ENCODE measurements at regions not wholly inside any gene's neighbourhood (a gene's known extent, or its start where the extent isn't known, plus 50 kb on each side); places are given as distances from the start of the nearest gene placed in this dataset.

DNA sequence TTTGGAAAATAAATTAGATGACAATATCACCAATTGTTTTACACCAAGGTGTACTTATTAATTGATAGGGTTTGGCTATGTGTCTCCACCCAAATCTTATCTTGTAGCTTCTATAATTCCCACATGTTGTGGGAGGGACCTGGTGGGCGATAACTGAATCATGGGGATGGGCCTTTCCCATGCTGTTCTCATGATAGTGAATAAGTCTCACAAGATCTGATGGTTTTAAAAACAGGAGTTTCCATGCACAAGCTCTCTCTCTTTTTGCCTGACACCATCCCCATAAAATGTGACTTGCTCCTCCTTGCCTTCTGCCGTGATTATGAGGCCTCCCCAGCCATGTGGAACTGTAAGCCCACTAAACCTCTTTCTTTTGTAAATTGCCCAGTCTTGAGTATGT lies 131.0 kb upstream of the LMO4 start (continued):
- TF ChIP-seq, protein P1, sequence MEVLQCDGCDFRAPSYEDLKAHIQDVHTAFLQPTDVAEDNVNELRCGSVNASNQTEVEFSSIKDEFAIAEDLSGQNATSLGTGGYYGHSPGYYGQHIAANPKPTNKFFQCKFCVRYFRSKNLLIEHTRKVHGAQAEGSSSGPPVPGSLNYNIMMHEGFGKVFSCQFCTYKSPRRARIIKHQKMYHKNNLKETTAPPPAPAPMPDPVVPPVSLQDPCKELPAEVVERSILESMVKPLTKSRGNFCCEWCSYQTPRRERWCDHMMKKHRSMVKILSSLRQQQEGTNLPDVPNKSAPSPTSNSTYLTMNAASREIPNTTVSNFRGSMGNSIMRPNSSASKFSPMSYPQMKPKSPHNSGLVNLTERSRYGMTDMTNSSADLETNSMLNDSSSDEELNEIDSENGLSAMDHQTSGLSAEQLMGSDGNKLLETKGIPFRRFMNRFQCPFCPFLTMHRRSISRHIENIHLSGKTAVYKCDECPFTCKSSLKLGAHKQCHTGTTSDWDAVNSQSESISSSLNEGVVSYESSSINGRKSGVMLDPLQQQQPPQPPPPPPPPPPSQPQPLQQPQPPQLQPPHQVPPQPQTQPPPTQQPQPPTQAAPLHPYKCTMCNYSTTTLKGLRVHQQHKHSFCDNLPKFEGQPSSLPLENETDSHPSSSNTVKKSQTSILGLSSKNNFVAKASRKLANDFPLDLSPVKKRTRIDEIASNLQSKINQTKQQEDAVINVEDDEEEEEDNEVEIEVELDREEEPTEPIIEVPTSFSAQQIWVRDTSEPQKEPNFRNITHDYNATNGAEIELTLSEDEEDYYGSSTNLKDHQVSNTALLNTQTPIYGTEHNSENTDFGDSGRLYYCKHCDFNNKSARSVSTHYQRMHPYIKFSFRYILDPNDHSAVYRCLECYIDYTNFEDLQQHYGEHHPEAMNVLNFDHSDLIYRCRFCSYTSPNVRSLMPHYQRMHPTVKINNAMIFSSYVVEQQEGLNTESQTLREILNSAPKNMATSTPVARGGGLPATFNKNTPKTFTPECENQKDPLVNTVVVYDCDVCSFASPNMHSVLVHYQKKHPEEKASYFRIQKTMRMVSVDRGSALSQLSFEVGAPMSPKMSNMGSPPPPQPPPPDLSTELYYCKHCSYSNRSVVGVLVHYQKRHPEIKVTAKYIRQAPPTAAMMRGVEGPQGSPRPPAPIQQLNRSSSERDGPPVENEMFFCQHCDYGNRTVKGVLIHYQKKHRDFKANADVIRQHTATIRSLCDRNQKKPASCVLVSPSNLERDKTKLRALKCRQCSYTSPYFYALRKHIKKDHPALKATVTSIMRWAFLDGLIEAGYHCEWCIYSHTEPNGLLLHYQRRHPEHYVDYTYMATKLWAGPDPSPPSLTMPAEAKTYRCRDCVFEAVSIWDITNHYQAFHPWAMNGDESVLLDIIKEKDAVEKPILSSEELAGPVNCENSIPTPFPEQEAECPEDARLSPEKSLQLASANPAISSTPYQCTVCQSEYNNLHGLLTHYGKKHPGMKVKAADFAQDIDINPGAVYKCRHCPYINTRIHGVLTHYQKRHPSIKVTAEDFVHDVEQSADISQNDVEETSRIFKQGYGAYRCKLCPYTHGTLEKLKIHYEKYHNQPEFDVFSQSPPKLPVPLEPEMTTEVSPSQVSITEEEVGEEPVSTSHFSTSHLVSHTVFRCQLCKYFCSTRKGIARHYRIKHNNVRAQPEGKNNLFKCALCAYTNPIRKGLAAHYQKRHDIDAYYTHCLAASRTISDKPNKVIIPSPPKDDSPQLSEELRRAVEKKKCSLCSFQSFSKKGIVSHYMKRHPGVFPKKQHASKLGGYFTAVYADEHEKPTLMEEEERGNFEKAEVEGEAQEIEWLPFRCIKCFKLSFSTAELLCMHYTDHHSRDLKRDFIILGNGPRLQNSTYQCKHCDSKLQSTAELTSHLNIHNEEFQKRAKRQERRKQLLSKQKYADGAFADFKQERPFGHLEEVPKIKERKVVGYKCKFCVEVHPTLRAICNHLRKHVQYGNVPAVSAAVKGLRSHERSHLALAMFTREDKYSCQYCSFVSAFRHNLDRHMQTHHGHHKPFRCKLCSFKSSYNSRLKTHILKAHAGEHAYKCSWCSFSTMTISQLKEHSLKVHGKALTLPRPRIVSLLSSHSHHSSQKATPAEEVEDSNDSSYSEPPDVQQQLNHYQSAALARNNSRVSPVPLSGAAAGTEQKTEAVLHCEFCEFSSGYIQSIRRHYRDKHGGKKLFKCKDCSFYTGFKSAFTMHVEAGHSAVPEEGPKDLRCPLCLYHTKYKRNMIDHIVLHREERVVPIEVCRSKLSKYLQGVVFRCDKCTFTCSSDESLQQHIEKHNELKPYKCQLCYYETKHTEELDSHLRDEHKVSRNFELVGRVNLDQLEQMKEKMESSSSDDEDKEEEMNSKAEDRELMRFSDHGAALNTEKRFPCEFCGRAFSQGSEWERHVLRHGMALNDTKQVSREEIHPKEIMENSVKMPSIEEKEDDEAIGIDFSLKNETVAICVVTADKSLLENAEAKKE (CRISPR knock-in tag; IDR thresholded peaks at IDR 0.05): no peak
- TF ChIP-seq, protein P2, sequence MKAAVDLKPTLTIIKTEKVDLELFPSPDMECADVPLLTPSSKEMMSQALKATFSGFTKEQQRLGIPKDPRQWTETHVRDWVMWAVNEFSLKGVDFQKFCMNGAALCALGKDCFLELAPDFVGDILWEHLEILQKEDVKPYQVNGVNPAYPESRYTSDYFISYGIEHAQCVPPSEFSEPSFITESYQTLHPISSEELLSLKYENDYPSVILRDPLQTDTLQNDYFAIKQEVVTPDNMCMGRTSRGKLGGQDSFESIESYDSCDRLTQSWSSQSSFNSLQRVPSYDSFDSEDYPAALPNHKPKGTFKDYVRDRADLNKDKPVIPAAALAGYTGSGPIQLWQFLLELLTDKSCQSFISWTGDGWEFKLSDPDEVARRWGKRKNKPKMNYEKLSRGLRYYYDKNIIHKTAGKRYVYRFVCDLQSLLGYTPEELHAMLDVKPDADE (IDR thresholded peaks at IDR 0.05): no peak

DNA sequence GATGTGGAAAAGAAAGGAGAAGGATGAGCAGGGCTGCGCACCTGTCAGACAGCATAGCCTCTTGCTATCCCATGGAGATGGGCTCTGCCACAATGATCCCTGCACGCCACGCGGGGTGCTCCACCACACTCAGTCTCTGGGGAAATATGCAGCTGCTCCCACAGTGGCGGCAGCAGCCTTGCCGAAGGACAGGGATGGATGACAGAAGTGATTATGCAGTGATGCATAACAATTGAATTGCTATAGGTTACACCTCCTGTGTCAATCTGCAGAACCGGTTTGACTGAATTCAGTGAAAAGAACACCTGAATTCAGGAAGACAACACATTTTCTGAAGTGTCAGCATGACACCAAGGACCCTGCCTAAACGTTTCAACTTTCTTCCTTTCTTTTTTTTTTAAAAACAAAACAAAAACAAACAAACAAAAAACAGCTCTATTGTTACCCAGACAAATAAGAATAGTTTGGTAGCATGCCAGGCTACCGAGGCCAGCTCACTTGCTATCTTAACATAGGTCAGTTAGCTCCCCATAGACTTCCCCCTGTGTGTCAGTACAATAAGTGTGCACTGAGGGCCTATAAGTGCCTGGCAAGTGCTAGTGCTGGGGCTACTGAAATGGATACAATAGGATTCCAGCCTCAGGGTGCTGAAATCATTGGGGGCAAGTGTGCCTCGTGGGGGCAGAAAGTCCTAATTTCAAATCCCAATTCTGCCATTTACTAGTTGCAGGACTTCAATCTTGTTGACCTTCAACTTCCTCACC lies 127.6 kb upstream of the LMO4 start:
- H3F3A ChIP-seq (replicated peaks; ENCODE audit: low read depth): no peaks in the 10 kb centered on the region
- ATAC-seq (peak; percentile 84), DNase-seq (ENCODE audit: low spot score) (peak; percentile 66)
- Mint-ChIP-seq H3K27me3 (ENCODE audit: insufficient read depth, low read depth, poor library complexity) (no peaks in the 10 kb centered on the region), H3K9me3 (no peaks in the 10 kb centered on the region), H3K4me3 (no peak overlapping the region; the same call in 2 of the 3 replicates), H3K36me3 (ENCODE audit: low read depth) (no peaks in the 10 kb centered on the region), H3K27ac (no peak overlapping the region), H3K4me1 (peaks cover 29% of the 10 kb centered on the region)
- no peaks in the 10 kb centered on the region for H3K27me3 ChIP-seq (ENCODE audit: insufficient read depth)
- peaks cover 14% of the 10 kb centered on the region for H3K9me2 ChIP-seq (ENCODE audit: insufficient read depth)
- no peak overlapping the region for H3K27ac ChIP-seq (ENCODE audit: low read depth)
- H3K4me3 ChIP-seq: no peak overlapping the region
- peak; percentile 31; the same call in 1 of the 2 replicates for TF ChIP-seq CREB1 (CRISPR knock-in tag; IDR thresholded peaks at IDR 0.05; ENCODE audit: low read depth)
- TF ChIP-seq, protein P3, sequence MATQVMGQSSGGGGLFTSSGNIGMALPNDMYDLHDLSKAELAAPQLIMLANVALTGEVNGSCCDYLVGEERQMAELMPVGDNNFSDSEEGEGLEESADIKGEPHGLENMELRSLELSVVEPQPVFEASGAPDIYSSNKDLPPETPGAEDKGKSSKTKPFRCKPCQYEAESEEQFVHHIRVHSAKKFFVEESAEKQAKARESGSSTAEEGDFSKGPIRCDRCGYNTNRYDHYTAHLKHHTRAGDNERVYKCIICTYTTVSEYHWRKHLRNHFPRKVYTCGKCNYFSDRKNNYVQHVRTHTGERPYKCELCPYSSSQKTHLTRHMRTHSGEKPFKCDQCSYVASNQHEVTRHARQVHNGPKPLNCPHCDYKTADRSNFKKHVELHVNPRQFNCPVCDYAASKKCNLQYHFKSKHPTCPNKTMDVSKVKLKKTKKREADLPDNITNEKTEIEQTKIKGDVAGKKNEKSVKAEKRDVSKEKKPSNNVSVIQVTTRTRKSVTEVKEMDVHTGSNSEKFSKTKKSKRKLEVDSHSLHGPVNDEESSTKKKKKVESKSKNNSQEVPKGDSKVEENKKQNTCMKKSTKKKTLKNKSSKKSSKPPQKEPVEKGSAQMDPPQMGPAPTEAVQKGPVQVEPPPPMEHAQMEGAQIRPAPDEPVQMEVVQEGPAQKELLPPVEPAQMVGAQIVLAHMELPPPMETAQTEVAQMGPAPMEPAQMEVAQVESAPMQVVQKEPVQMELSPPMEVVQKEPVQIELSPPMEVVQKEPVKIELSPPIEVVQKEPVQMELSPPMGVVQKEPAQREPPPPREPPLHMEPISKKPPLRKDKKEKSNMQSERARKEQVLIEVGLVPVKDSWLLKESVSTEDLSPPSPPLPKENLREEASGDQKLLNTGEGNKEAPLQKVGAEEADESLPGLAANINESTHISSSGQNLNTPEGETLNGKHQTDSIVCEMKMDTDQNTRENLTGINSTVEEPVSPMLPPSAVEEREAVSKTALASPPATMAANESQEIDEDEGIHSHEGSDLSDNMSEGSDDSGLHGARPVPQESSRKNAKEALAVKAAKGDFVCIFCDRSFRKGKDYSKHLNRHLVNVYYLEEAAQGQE (IDR thresholded peaks at IDR 0.05; ENCODE audit: unreplicated experiment): no peak
- TF ChIP-seq, protein P2 (IDR thresholded peaks at IDR 0.05): no peak
- TF ChIP-seq ZNF331 (CRISPR knock-in tag; IDR thresholded peaks at IDR 0.05; ENCODE audit: low read depth): no peak
- no peak for TF ChIP-seq EZH2 (IDR thresholded peaks at IDR 0.05; ENCODE audit: low read depth, unreplicated experiment)
- no peak for TF ChIP-seq STAT1 (IDR thresholded peaks at IDR 0.05; ENCODE audit: unreplicated experiment)
- no peak for TF ChIP-seq POLR2AphosphoS5 (IDR thresholded peaks at IDR 0.05; ENCODE audit: low read depth)
- TF ChIP-seq EZH2phosphoT487 (IDR thresholded peaks at IDR 0.05; ENCODE audit: unreplicated experiment): no peak
- no peak for TF ChIP-seq NANOG (IDR thresholded peaks at IDR 0.05; ENCODE audit: borderline replicate concordance)
- no peaks in the 10 kb centered on the region for H3K36me3 ChIP-seq (ENCODE audit: insufficient read depth)
- no peaks in the 10 kb centered on the region for H4K20me1 ChIP-seq (replicated peaks; ENCODE audit: insufficient read depth)
- no peaks in the 10 kb centered on the region for H3K79me2 ChIP-seq (replicated peaks; ENCODE audit: insufficient read depth)
- H3K4me2 ChIP-seq: peak overlapping the region; percentile 22; the same call in 1 of the 2 replicates
- no peak overlapping the region for H2AFZ ChIP-seq
- H3K4me1 ChIP-seq (ENCODE audit: insufficient read depth): peaks cover 7% of the 10 kb centered on the region

All from GM23338 (cell line).